ENCODE measurements at regions not wholly inside any gene's neighbourhood (a gene's known extent, or its start where the extent isn't known, plus 50 kb on each side); places are given as distances from the start of the nearest gene placed in this dataset.

DNA sequence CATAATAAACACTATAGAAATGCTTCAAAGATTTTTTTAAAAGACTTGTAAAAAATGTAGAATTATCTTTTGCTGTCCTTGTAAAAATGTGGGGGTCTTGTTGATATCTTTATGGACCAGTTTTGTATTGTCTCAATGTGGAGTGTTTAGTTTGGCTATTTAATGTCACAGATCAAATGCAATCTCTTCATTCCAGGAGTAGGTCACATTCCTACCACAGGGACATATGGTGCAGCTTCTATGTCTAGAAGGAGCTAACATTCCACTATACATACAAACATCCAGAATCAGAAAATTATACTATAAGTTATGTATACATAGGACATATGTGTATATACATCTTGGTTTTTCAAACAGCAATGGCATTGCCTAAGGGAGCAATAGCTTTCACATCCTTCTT, 345.7 kb downstream of the BMP4 start:
- TF ChIP-seq, protein P1, sequence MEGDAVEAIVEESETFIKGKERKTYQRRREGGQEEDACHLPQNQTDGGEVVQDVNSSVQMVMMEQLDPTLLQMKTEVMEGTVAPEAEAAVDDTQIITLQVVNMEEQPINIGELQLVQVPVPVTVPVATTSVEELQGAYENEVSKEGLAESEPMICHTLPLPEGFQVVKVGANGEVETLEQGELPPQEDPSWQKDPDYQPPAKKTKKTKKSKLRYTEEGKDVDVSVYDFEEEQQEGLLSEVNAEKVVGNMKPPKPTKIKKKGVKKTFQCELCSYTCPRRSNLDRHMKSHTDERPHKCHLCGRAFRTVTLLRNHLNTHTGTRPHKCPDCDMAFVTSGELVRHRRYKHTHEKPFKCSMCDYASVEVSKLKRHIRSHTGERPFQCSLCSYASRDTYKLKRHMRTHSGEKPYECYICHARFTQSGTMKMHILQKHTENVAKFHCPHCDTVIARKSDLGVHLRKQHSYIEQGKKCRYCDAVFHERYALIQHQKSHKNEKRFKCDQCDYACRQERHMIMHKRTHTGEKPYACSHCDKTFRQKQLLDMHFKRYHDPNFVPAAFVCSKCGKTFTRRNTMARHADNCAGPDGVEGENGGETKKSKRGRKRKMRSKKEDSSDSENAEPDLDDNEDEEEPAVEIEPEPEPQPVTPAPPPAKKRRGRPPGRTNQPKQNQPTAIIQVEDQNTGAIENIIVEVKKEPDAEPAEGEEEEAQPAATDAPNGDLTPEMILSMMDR (IDR thresholded peaks at IDR 0.05): no peak
- TF ChIP-seq POLR2A (IDR thresholded peaks at IDR 0.05): no peak

Data from testis (tissue), 2 donors.